HL-60 (cell line): ENCODE measurements at regions not wholly inside any gene's neighbourhood (a gene's known extent, or its start where the extent isn't known, plus 50 kb on each side); places are given as distances from the start of the nearest gene placed in this dataset.

Experiments
- DNase-seq, 2 experiments: peaks; one replicate each; pipeline ENCODE4 v3.0.0-alpha.2; 2010 to 2020; ENCODE audit warnings: low read depth in 1 of 2, low spot score in 1 of 2
- H3K27ac ChIP-seq: fragments of 250-450 bp; sonication (Bioruptor Pico); replicated peaks from 2 replicates; pipeline ENCODE4 v1.5.1; 2020; ENCODE audit warnings: mild to moderate bottlenecking, moderate library complexity
- H3K27me3 ChIP-seq: fragments of 250-450 bp; sonication (Bioruptor Pico); 2 replicates; pipeline ENCODE4 v1.5.1; 2021; ENCODE audit warnings: mild to moderate bottlenecking, moderate library complexity; ENCODE audit not compliant: insufficient read depth, poor library complexity, severe bottlenecking
- H3K4me3 ChIP-seq: replicated peaks from 2 replicates; pipeline ENCODE4 v1.5.1; 2011; ENCODE audit warnings: mild to moderate bottlenecking, control low read depth, low read length; ENCODE audit not compliant: insufficient read depth
- CTCF ChIP-seq: IDR thresholded peaks from one replicate; pipeline ENCODE4 v1.5.1; 2011; ENCODE audit warnings: low read length, control low read depth, inconsistent platforms; ENCODE audit not compliant: insufficient read depth
- GABPA ChIP-seq: IDR thresholded peaks from 2 replicates; pipeline ENCODE4 v1.6.1; 2012; ENCODE audit warnings: low read depth
- POLR2AphosphoS5 ChIP-seq: IDR thresholded peaks from 2 replicates; pipeline ENCODE4 v1.6.1; 2012; ENCODE audit warnings: low read depth
- REST ChIP-seq: IDR thresholded peaks from 2 replicates; pipeline ENCODE4 v1.6.1; 2012; ENCODE audit warnings: low read depth; ENCODE audit not compliant: insufficient replicate concordance
- SPI1 ChIP-seq: IDR thresholded peaks from 2 replicates; pipeline ENCODE4 v1.6.1; 2012; ENCODE audit warnings: low read depth, mild to moderate bottlenecking, borderline replicate concordance

GRCh38 chr5:85052826-85053225 lies 668.1 kb upstream of the EDIL3 start:
- no peaks in the 10 kb centered on the region for H3K27me3 ChIP-seq
- no peak for DNase-seq
- no peak for TF ChIP-seq POLR2AphosphoS5
- TF ChIP-seq SPI1, result no peak
- TF ChIP-seq REST, result no peak
- no peak for TF ChIP-seq GABPA
- H3K4me3 ChIP-seq, result no peak overlapping the region
- no peak overlapping the region for H3K27ac ChIP-seq

GRCh38 chr5:85069659-85070640 lies 685.3 kb upstream of the EDIL3 start:
- no peak overlapping the region for H3K4me3 ChIP-seq
- DNase-seq, result no peak
- no peak overlapping the region for H3K27ac ChIP-seq
- no peaks in the 10 kb centered on the region for H3K27me3 ChIP-seq
- TF ChIP-seq REST (no peak), POLR2AphosphoS5 (no peak), CTCF (no peak), SPI1 (no peak), GABPA (no peak)

- TF ChIP-seq CTCF (no peak), SPI1 (no peak), POLR2AphosphoS5 (no peak)
- DNase-seq, result no peak
- Histone ChIP-seq H3K4me3 (no peak overlapping the region), H3K27ac (no peak overlapping the region), H3K27me3 (no peaks in the 10 kb centered on the region)
Observed at GRCh38 chr5:85077581-85077980, 692.9 kb upstream of the EDIL3 start.

GRCh38 chr5:85096421-85096820 lies 711.7 kb upstream of the EDIL3 start:
- DNase-seq, result no peak
- Histone ChIP-seq H3K4me3 (no peak overlapping the region), H3K27me3 (no peaks in the 10 kb centered on the region), H3K27ac (no peak overlapping the region)
- TF ChIP-seq POLR2AphosphoS5 (no peak), SPI1 (no peak), REST (no peak), GABPA (no peak), CTCF (no peak)
